22Rv1 (cell line): ENCODE measurements at regions not wholly inside any gene's neighbourhood (a gene's known extent, or its start where the extent isn't known, plus 50 kb on each side); places are given as distances from the start of the nearest gene placed in this dataset.

ENCODE experiments used
- H3K27ac ChIP-seq: fragments of 450-650 bp; 2 replicates; pipeline ENCODE4 v1.5.1; 2017
- ZFX ChIP-seq: fragments of 450-650 bp; IDR thresholded peaks from 2 replicates; pipeline ENCODE4 v1.6.1; 2017; ENCODE audit warnings: antibody characterized with exemption, borderline replicate concordance
- TF ChIP-seq, protein P1 (sequence below): fragments of 450-650 bp; IDR thresholded peaks from 2 replicates; pipeline ENCODE4 v1.5.1; 2017; ENCODE audit warnings: mild to moderate bottlenecking

DNA sequence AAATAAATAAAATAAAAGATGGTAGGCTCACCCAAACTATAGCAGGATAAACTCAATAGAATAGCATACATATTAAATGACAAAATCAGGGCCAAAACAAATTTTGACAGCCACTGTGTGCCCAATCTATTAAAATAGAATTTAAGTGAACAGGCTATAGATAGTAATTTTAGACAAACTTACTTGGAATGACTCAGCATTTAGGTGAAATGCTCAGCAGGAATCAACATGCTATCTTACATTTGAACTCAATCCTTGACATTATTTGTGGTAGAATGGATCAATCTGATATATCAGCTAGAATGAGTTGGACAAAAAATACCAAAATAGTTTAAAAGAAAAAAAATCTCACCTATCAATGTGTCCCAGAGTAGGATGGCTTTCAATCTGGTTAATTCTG is 578.6 kb downstream of the RFPL4B start:
- TF ChIP-seq, protein P1, sequence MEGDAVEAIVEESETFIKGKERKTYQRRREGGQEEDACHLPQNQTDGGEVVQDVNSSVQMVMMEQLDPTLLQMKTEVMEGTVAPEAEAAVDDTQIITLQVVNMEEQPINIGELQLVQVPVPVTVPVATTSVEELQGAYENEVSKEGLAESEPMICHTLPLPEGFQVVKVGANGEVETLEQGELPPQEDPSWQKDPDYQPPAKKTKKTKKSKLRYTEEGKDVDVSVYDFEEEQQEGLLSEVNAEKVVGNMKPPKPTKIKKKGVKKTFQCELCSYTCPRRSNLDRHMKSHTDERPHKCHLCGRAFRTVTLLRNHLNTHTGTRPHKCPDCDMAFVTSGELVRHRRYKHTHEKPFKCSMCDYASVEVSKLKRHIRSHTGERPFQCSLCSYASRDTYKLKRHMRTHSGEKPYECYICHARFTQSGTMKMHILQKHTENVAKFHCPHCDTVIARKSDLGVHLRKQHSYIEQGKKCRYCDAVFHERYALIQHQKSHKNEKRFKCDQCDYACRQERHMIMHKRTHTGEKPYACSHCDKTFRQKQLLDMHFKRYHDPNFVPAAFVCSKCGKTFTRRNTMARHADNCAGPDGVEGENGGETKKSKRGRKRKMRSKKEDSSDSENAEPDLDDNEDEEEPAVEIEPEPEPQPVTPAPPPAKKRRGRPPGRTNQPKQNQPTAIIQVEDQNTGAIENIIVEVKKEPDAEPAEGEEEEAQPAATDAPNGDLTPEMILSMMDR: no peak
- no peak for TF ChIP-seq ZFX
- no peak overlapping the region for H3K27ac ChIP-seq

DNA sequence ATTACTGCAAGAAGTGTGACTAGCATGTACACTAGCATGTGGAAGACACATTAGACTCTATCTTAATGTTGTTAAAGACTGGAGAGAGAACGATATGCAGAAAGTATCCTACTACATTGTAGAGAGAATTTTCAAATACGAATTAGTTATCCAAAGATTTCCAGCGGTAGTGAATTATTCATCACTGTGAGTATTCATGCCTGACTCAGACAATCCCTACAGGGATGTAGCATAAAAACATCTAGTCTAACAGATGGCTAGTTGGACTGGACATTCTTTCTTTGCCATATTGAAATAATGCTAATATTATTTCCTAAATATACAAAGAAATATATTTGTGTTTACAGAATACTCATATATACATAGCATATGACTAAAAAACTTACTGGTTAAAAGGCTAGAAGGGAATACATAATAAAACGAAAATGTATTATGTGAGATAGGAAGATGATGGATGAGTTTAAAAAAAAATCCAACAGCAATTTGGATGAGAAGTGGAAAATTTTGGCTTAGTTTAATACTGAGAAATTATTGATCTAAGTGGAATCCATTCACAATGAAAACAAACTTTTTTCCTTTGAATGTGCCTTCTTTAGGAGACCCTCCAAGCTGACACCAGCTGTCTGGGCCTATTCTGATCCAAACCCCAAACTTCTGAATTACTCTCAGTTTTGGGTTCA is 580.7 kb downstream of the RFPL4B start:
- TF ChIP-seq, protein P1: no peak
- TF ChIP-seq ZFX: no peak
- H3K27ac ChIP-seq: no peak overlapping the region

DNA sequence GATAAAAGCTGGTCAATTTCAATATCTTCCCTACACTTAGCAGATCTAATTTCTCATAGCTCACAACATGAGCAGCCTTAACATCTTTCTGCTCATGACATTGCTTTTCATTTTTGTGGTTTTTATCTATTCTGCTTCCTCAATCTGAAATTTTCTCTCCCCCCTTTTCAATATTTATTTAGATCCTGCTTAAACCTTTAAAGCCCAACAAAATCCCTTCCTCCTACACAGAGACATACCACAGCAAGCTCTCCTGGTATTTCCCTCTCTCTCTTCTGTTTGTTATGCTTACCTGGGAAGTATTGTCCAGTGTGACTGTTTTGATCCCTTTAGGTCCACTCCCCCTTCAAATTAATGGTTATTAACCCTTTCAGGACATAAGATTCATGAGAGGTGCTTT is 582.5 kb downstream of the RFPL4B start:
- H3K27ac ChIP-seq: no peak overlapping the region
- TF ChIP-seq, protein P1: no peak
- no peak for TF ChIP-seq ZFX

DNA sequence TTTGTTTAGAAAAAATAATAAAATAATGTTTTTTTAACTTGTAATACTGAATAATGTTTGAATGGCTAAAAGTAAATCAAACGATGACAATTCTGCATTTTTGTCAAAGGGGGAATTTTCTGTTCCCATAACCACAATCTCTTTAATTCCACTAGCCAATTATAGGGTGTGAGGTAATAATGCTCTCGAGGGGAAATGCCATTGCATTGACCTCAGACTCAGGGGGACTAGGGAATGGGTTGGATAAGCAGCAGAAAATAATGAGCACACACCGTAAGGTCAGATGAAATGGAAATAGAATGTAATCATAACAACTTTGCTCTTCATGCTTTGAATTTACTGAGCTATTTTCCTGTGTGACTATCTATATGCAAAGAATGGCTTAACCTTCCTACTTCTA is 584.7 kb downstream of the RFPL4B start:
- H3K27ac ChIP-seq: no peak overlapping the region
- no peak for TF ChIP-seq ZFX
- TF ChIP-seq, protein P1: no peak

DNA sequence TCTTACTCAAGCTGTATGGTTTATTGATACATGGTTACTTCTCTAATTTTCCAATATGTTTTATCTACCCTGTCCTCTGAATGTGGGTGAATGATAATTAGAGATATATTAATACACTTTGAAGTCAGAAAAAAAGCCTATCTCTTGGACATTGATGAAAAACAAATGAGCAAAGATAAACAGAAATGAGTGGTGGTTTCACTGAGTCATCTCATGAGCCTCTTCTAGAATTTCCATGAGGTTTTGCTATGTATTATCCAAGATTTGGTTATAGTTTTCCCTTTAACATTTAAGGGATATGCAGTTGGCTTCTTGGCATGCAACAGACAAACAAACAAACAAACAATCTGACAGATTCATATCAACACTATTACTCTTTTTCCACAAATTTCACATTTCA is 586.8 kb downstream of the RFPL4B start:
- TF ChIP-seq, protein P1: no peak
- TF ChIP-seq ZFX: no peak
- no peak overlapping the region for H3K27ac ChIP-seq

DNA sequence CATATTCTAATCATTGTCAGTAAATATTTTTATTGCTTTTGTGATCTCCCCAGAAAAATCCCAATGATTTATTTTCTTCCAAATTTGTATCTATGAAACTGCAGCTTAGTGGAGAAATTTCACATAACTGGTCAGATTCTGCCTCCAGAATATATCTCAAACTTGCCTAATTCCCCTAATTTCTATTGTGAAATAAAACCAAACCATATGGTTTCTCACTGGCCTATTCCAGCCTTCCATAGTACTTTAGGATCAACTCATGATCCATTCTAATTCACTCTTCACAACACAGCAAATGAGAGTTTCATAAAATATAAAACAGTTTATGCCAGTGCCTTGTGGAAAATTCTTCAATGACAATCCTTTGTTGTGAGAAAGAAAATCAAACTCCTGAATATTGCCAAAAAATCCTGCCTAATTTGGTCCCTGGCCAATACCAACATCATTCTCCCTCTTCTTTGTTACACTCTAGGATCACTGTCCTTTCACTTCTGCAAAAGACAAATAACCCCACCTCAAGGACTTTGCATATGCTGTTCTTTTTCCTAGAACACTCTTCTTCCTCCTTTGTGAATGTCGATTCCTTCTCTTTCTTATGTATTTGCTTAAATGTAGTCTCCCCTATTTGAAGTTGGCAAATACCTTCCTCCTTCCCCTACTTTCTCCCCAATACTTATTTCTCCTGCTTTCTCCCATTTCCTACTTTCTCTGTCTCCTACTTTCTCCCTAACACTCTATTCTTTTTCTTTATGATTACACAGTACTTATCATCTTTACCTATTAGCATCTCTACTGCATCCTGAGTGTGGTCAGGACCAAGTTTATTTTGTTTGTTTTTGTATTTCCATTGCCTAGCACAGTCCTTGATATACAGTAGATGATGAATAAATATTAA is 587.5 kb downstream of the RFPL4B start:
- H3K27ac ChIP-seq: no peak overlapping the region
- TF ChIP-seq, protein P1: no peak
- no peak for TF ChIP-seq ZFX

DNA sequence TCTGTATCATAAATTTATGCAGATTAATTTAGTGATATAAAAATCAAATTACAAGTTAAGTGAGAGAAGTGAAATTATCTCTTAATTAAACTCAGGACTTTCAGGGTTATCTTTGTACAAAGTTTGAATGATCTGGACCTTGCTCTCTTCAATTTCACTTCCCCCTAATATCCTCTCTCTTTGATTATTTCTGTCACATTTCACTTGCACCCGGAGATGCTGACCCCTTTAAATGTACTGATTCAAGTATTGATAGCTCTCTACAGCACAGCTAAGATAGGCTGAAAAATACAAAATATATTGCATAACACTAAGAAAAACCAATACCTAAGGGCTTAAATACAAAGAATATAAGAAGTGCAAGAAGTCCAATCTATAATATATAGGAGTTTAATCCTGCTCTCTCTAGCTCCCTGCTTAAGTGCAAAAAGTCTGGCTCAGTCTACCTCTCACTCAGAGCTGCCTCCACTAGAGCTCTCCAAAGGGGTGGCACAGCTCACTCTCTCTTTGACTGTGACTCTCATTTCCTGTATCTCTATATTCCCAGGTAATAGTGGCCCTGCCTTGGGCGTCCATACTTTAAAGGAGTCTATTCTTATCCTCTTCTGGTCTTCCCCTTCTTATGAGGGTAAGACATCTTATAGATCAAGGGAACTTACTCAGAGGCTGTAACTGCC is 588.4 kb downstream of the RFPL4B start:
- H3K27ac ChIP-seq: no peak overlapping the region
- TF ChIP-seq, protein P1: no peak
- TF ChIP-seq ZFX: no peak
